ENCODE measurements at regions not wholly inside any gene's neighbourhood (a gene's known extent, or its start where the extent isn't known, plus 50 kb on each side); places are given as distances from the start of the nearest gene placed in this dataset.

DNA sequence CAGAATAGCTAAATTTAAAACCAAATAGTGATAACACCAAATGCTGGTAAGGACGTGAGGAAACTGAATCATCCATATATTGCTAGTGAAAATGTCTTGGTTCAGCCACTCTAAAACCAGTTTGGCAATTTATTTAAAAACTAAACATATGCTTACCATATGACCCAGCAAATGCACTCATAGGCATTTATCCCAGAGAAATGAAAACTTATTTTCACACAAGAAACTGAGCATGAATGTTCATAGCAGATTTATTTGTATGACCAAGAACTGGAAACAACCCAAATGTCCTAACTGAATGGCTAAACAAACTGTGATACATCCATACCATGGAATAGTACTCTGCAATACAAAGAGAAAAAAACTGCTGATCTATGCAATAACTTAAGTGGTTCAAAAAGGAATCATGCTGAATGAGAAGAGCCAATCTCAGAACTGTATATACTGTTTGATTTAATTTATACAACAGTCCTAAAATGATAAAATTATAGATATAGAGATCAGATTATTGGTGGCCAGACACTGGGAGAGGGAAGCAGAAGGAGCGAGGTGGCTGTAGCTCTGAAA, 115.6 kb upstream of the ADGRF1 start:
- TF ChIP-seq POLR2AphosphoS5 (IDR thresholded peaks at IDR 0.05; ENCODE audit: low read depth, low read length) (no peak), TAF1 (IDR thresholded peaks at IDR 0.05; ENCODE audit: borderline replicate concordance, insufficient read depth, low read length) (no peak), SIN3A (IDR thresholded peaks at IDR 0.05; ENCODE audit: borderline replicate concordance, insufficient read depth, low read length) (no peak), FOXP2 (optimal IDR thresholded peaks at IDR 0.05; ENCODE audit: borderline replicate concordance, extremely low read depth, extremely low read length, insufficient read depth) (no peak)
- TF ChIP-seq, protein P1, sequence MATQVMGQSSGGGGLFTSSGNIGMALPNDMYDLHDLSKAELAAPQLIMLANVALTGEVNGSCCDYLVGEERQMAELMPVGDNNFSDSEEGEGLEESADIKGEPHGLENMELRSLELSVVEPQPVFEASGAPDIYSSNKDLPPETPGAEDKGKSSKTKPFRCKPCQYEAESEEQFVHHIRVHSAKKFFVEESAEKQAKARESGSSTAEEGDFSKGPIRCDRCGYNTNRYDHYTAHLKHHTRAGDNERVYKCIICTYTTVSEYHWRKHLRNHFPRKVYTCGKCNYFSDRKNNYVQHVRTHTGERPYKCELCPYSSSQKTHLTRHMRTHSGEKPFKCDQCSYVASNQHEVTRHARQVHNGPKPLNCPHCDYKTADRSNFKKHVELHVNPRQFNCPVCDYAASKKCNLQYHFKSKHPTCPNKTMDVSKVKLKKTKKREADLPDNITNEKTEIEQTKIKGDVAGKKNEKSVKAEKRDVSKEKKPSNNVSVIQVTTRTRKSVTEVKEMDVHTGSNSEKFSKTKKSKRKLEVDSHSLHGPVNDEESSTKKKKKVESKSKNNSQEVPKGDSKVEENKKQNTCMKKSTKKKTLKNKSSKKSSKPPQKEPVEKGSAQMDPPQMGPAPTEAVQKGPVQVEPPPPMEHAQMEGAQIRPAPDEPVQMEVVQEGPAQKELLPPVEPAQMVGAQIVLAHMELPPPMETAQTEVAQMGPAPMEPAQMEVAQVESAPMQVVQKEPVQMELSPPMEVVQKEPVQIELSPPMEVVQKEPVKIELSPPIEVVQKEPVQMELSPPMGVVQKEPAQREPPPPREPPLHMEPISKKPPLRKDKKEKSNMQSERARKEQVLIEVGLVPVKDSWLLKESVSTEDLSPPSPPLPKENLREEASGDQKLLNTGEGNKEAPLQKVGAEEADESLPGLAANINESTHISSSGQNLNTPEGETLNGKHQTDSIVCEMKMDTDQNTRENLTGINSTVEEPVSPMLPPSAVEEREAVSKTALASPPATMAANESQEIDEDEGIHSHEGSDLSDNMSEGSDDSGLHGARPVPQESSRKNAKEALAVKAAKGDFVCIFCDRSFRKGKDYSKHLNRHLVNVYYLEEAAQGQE (IDR thresholded peaks at IDR 0.05; ENCODE audit: insufficient read depth in 1 of 2, low read depth in 2 of 2, low read length in 2 of 2), result no peak
